GM21381 (cell line): ENCODE measurements at regions not wholly inside any gene's neighbourhood (a gene's known extent, or its start where the extent isn't known, plus 50 kb on each side); places are given as distances from the start of the nearest gene placed in this dataset.

Source experiments
- ATAC-seq: cut with Tn5 transposase; IDR thresholded peaks from one replicate; pipeline ENCODE4 v1.9.1; 2021; ENCODE audit warnings: mild to moderate bottlenecking, moderate library complexity; ENCODE audit not compliant: unreplicated experiment

DNA sequence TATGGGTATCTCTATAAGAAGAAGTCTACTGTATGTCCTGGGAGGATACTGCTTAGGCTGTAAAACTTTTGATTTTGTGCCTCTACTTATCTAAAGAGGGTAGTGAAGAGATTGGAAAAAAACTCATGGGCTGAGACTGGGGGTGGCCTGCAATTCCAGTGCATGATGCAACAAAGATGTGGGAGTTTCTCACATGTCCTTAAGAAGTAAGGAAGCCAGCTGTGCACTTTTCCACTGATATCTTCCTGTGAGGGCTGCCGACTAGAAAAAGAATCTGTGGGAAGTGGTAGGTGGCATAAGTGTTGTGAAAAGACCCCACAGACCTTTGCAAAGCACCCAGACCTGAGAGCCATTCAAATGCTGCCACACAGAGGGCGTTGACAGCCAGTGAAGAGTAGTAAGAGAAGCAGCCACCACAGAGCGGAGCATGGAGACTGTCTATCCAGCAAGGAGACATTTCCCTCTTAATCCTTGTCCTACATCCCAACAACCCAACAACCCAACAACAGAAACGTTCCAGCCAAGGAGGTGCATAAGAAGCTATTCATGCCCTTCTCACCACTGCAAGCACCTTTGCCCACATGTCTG, 65.1 kb downstream of the PFDN4 start:
- no peak for ATAC-seq

DNA sequence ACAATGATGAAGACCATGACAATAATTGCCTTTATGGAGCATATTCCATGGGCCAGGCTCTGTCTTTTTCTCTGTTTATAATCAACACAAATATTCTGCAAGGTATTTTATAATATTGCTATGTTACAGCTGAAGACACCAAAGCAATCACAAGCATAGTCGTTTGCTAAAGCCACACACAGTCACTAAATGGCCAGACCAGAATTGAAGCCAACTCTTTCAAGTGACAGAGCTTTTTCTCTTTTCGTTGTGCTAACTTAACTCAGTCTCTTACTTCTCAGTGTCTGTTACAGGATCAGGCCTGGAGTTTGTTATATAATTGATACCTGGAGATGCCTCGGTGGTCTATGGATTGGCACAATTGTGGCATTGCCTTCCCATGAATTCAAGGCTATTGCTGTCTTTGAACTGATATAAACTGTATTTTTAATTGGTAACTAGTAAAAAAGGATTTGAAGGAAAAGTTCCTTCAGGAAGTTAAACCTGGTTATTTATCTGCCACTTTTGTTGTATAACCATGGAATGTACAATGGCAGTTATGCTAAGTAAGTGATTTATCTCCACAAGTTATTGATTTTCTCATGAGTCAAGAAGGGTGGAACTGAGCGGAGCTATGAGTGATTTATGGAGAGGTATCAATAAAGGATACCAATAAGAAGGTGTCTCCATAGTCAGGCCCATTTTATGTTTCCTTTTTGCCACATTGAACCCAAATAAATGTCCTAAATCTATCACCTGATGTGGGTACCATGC, 67.6 kb downstream of the PFDN4 start:
- no peak for ATAC-seq

DNA sequence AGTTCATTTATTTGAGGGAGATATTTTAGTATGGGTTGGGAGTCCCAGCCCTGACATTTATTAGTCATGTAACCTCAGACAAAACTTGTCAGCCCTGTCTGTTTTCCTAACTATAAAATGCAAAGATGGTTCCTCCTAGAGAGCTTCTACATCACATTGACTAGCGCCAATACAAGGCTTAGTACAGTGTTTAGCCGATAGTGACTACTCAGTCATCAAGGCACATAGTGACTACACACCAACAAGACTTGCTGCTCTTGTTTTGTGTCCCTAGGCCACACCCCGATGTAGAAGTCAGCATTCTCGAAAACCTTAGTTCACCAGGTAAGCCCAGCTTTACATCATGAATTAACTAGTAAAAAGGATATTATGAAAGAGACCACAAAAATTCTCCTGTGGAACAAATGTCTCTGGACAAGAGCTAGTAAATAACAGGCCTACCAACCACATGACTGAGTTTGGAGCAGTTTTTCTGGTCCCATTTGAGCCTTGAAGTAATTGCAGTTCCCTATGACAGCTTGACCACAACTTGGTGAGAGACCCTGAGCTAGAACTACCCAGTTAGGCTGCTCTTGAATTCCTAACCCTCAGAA, 68.8 kb downstream of the PFDN4 start:
- ATAC-seq = no peak

DNA sequence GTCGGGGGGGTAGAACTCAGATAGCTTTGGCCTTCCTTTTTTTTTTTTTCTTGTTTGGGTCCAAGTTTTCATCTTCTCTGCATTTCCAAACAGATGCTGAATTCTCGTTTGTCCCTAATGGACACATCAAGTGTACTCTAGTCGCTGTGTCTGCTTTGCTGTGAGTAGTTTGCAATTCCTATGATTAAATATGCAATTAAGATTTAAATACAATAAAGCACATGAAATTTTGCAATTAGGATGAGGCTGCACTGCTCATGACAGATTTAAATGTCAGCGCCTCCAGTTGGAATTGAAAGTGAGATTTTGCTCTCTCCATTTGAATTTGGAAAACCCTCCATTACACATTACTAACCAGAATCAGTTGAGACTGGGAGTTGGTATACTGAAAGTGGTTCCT, 70.4 kb downstream of the PFDN4 start:
- no peak for ATAC-seq

DNA sequence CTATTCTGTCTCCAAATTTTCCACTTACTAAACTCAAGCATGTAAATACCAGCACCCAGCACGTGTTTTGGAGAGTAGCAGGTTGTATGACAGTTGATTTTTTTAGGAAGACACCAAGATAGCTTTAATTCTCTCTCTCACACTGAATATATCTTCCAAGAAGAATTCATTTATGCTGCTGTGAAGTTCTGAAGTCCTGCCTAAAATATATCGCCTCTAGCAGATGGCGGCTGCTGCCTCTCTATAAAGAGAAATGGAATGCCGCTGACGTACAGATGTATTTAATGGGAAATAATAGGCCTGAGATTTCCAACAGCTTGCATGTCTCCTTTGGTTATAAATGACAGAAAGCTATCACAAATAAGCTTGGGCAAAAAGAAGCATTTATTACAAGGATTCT, 74.7 kb downstream of the PFDN4 start:
- no peak for ATAC-seq

DNA sequence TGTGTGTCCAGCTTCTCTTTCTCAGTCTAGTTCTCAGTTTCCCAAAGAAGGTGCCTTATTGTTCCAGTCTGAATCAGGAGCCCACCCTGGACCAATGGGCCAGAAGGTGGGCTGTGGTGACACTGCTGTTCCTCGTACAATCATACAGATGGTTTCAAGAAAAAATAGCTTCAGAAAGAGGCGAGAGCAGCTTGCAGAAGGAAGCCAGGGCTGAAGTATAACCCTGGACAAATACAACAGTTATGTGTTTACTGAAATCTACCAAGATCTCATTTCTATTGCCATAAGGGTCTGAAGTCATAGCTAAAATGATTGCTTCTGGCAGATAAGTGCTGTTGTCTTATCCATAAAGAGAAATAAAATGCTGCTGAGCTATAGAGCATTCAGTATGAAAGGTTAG, 75.4 kb downstream of the PFDN4 start:
- no peak for ATAC-seq

DNA sequence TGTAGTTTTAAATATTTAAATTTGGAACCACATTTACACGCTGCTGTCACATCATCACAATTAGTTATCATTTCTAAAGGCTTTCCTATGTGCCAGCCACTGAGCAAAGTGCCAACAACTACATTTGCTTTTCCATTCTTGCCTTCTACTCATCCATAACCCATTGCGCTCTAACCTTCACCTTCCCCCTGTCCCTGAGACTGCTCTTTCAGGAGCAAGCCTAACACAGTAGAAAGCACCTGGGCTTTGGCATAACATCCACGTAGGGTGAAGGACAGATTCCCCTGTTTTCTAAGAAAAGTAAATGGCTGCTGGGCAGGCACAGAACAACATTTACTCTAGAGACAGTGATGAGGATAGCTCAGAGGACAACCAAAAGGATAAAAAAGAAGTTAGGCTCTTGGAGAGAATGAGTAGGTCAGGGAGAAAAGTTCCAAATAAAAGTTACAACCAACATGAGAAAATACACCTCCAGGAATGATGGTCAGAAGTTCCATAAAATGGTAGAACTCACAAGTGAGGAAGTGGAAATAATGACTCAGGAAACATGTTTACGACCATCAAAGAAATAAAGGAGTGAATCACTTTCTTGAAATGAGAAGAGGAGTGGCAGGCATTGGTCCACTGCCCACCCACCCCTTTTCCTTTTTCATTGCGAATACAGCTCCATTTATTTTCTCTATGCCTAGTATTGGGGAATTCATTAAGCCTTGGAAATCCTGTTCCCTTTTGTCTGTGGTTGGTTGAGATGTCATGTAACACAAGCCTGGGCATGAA, 77.2 kb downstream of the PFDN4 start:
- no peak for ATAC-seq

DNA sequence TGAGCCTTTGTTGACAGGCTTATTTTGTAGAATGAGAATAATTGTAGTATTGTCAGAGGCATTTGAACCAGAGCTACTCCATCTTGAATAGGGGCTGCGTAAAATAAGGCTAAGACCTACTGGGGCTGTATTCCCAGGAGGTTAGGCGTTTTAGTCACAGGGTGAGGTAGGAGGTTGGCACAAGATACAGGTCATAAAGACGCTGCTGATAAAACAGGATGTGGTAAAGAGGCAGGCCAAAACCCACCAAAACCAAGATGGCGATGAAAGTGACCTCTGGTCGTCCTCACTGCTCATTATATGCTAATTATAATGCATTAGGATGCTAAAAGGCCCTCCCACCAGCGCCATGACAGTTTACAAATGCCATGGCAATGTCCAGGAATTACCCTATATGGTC, 82.7 kb downstream of the PFDN4 start:
- no peak for ATAC-seq

DNA sequence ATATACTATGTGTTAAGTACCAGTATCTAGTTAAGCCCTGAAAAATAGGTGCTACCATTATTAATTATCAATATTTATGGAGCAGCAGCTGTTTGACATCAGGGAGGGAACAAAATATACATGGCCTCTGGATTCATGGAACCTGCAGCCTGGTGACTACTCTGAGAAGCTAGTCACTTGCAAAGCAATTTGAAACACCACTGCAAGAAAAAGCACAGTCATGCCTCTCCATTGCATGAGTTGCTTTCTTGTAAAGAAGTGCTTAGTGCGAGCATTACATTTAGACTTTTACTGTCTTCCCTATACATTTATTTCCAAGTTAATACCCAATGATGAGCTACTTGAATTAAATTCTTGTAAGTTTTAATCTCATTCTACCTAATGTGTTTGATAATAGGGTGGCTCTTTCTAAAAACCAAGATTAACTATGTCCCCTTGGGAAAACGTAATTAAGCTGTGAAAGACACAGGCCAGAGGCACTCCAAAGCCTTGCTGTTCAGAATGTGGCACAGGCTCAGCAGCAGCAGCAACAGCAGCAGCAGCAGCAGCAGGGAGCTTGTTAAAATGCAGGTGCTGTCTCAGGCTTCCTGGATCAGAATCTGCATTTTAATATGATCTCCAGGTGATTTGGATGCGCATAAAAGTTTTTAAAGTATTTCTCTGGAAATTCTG, 83.6 kb downstream of the PFDN4 start:
- ATAC-seq = no peak

DNA sequence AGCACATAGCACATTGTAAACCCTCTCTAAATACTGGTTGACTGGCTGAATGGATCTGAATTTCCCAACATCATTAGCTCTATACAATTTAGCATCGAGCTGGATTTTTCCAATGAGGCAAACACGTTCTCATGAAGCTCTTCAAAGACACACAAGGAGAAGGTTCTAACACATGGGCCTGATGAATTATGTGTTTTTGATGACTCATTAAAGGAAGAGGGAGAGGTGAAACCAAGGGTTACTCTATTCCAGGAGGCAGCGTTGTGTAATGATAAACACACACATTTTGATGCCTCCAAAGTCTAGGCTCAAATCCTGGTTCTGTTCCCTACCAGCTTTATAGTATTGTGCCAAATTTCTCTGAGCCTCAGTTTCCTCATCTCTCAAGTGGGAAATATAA, 84.3 kb downstream of the PFDN4 start:
- no peak for ATAC-seq

DNA sequence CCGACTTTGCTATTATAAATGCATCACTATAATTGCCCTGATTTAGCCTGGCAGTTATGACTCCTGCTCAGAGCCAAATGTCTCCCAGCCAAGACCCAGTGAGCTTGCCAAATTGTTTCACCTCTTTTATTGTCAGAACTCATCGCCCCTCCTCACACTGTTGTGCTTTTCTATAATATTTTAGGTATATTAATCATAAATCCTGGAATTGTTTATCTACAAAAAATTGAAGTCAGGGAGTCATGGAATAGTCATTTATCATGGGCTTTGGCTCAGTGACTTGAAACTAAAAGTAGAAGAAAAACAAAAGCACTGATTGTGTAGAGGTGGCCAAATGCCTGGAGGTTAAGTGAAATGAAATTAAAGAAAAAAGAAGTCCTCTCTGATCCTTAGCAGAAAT, 85.6 kb downstream of the PFDN4 start:
- ATAC-seq = no peak

DNA sequence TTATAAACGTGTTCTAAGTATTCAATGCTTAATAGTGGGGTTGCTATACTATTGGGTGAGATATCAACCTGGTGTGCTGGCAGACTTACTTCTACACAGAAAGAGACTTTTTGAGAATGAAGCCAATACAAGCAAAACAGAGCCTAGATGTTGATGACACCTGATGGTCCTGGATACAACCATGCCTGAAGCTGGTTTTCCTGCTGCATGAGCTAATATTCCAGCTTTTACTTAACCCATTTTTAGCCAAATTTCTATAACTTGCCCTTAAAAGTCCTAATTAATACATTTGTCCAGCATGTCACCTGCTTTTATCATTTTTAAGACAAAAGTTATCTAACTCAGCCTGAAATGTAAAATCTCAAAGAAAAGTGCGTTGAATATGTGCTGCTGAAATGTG, 86.2 kb downstream of the PFDN4 start:
- no peak for ATAC-seq

DNA sequence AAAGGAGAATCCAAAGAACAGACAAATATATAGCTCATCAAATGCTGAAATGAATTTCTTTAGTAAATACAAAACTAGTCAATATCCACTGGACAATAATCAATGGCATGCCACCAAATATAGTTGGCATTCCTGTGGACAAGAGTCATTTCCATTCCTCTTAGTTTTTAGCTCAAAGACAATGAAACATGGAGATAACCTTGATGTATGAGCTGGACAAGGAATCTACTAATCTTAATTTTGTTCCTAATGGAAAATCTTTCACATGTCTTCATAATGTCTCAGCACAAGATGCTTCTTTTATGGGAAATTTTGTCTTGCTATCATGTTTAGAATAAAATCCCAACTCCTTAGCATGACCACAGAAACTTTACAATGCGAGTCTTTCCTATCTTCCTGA, 87.8 kb downstream of the PFDN4 start:
- no peak for ATAC-seq

DNA sequence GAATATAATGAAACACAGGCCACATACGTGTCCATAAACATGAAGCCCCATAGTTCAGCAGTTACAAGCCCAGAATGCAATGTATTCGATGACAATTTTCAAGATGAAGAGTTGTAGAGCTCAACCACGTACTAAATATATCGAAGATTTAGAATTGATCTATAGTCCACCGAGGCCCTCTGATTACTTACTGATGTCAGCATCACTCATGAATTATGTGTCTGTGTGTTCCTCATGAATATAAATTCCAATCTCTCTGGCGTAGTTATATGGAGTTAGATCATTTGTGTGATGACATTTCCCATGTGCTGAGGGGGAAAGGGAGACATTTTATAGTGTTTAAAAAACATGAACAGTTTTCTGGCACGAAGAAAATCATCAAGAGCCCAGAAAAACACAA, 97.5 kb downstream of the PFDN4 start:
- no peak for ATAC-seq

DNA sequence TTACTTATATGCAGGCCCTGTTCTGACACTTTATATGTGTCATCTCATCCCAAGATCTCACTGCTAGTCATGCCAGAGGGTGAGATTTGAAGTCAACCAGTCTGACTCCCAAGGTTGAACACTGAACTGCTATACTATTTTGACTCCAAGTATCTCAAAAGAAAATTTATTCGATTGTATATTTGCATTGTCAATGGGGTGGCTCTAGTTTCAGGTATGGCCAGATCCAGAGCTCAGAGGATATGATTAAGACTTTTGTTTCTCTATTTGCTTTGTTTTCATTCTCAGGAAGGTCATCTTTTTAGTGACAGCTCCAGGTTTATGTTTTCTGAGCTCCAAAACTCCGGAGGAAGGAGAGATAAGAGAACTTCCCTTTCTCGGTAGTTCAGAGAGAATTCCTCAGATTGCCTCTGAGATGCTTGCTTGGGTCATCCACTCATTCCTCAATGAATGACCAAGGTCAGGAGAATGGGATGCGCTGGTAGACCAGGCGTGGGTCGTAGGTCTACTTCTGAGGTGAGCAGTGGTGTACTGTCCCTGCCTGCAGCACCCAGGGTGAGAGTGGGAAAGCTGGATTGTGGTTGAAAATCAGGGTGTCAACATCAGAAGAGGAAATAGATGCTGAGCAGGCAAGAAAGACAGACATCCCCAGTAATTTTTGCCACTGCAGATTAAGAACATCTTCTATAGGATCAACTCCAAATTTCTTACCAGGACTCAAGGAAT, 99.3 kb downstream of the PFDN4 start:
- ATAC-seq = no peak

DNA sequence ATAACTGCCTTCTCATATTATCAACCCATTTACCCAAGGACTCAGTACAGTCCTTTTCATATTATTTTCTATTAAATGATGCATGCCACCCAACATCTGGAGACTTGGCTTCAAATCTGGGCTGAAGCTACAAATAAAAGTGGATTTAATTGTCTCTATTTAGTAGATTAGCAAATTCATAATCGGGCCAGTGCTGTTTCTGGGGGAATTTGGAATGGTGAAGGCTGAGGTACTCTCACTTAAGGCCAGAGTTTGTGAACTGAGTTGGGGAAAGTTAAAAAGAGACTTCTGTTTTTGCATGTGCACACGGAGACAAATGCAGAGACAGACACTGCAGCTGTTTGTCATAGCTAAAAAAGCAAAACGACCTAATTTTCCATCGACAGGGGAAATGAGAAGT, 100.9 kb downstream of the PFDN4 start:
- no peak for ATAC-seq

DNA sequence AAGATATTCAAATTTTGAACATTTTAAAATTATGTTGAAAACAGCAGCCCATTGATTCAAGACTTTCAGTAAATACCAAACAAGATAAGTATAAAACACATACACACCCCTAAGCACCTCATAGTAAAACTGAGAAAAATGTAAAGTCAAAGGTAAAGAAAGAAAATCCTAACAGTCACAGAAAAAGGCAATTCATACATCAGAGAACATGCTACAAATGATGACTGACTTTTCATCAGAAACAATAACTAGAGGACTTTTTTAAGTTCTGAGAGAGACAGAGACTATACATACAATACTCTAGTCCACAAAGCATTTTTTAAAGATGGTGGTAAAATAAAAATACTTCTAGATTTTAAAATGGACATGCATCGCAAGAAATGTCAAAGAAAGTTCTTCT, 111.0 kb downstream of the PFDN4 start:
- ATAC-seq = no peak

DNA sequence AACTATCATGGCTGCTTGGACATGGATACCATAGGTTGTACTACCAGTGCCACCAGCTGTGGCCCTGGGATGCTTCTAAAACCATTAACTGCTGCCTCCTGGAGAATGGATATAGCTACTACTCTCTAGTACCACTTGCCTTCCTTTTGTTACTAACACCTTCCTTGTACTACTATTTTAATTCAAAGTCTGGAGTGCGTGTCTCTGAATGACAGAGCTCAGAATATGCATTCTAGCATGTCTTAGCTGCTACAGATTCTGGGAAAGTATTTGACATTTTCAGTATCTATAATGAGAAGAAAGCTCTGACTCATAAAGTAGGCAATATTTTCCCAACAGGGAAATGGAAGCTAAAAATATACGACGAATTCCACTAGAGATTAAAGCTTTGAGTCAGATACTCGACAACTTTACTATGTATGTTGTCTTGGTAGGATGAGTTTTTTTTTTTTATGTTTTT, 112.3 kb downstream of the PFDN4 start:
- ATAC-seq = no peak

DNA sequence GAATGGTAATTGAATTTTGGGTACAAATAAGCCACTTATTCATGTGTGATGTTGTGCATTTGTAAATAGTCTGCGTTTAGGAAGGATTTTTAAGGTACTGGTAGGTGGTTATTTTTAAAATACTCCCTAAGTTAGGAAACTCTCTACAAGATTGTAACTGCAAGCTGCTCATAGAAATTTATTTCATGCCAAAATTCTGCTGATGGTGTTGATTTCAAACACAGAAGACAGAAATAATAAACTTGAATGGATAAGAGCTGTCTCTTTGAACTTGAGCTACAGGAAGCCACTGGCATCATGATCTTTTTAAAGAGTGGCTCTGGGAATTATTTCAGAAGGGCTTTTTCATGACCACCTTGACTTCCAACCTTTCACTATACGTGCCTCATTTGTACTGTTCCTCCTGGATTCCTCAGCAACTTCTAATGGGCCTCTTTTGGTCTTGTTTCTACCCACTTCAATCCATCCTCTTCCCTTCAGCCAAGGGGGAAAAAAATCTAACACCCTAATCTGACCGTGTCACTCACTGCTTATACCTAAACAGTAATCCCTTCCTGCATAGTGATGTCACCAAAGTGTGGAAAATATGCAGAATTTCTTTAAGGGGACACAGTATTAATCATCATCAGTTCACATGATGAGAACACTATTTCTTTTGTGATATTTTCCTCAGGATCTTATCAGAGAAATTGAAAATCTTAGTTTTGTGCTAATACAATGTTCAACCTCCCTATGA, 113.6 kb downstream of the PFDN4 start:
- no peak for ATAC-seq

DNA sequence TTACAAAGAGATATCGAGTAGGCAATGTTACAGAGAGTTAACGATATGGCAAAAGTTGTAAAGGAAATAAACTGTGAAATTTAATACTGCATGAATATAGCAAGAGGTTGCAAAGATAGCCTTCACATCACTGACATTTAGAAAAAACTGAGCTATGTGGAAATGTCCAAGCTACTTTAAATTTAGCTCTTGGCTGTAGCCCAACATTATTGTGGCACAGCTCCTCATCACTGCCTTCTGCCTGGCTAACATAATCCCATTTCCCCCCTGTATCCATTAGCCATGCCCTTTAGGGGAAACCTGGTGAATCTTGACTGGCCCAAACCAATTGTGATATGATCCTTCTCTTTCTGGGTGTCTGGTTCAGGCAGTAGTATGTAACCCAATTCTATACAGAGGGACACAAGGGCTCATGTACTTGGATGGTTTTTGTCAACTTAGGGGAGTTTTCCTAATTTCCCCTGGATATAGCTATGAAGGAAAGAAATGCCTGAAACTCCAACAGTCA, 115.4 kb downstream of the PFDN4 start:
- no peak for ATAC-seq
